ENCODE measurements at regions not wholly inside any gene's neighbourhood (a gene's known extent, or its start where the extent isn't known, plus 50 kb on each side); places are given as distances from the start of the nearest gene placed in this dataset.
"Not testable (repeated sequence)": the region's sequence is repeated elsewhere in the genome, so short reads cannot be mapped to it uniquely, and the experiment has no call there.

DNA sequence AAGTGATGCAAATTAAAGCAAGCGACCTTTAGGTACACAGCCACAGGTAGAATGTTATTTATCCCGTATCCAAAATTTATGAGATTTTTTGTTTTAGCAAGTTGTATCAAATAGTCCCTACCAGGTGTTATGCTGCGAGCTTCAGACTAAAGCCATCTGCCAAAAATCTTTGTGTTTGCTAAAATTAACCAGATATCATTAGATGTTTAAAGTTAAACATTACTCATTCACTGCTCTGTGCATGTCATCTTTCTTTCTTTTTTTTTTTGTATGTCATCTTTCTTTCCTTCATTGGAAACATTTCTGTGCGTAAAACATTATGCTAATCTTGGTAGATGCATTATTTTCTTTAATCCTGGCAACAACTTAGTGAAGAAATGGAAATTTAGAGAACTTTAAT, 173.1 kb downstream of the FHIP1A start:
- Histone ChIP-seq H3K9me3 (no peaks in the 10 kb centered on the region), H3K4me3 (no peak overlapping the region), H3K27me3 (ENCODE audit: low read depth) (no peaks in the 10 kb centered on the region), H3K36me3 (replicated peaks) (no peaks in the 10 kb centered on the region), H3K4me1 (no peaks in the 10 kb centered on the region)
- no peak for DNase-seq (ENCODE audit: low spot score in 2 of 2)
- in situ Hi-C loops (cut with MboI; ENCODE audit: low sequenced_read_pairs) = no loop called here

GRCh38 chr4:151583157-151583914, 174.4 kb downstream of the FHIP1A start:
- no peaks in the 10 kb centered on the region for H3K9me3 ChIP-seq
- no peak for DNase-seq (ENCODE audit: low spot score in 2 of 2)
- in situ Hi-C loops (cut with MboI; ENCODE audit: low sequenced_read_pairs) = no loop called here

DNA sequence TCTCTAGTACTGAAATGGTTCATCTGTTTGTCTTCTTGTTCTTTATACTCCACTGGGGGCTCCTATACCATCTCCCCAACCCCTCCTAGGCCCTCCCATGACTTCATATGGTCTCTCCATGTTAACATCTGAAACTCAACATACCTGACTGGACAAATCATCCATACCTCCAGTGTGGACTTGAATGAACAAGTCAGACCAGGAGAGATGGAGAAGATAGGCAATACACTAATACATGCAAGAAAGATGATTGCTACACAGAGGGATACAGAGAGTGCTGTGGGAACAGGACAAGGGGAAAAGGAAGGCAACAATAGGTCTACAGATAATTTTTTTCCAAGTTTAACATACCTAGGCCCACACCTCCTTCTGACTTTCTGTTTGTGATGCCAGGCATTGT, 175.1 kb downstream of the FHIP1A start:
- DNase-seq (ENCODE audit: low spot score in 2 of 2) = no peak
- H3K27me3 ChIP-seq (ENCODE audit: low read depth) = no peaks in the 10 kb centered on the region
- H3K36me3 ChIP-seq (replicated peaks) = no peaks in the 10 kb centered on the region
- in situ Hi-C loops (cut with MboI; ENCODE audit: low sequenced_read_pairs) = no loop called here
- H3K9me3 ChIP-seq = no peaks in the 10 kb centered on the region
- no peaks in the 10 kb centered on the region for H3K4me1 ChIP-seq
- no peak overlapping the region for H3K4me3 ChIP-seq

More at GRCh38 chr4:151583157-151583914, 174.4 kb downstream of the FHIP1A start:
- Histone ChIP-seq H3K36me3 (replicated peaks) (no peaks in the 10 kb centered on the region), H3K4me1 (no peaks in the 10 kb centered on the region), H3K4me3 (no peak overlapping the region), H3K27me3 (ENCODE audit: low read depth) (no peaks in the 10 kb centered on the region)

GRCh38 chr4:151595629-151596028, 165.2 kb downstream of the GATB start:
- H3K27me3 ChIP-seq (ENCODE audit: low read depth); DNase-seq (ENCODE audit: low spot score in 2 of 2); H3K9me3 ChIP-seq; H3K4me3 ChIP-seq; H3K36me3 ChIP-seq (replicated peaks); H3K4me1 ChIP-seq; in situ Hi-C loops (cut with MboI; ENCODE audit: low sequenced_read_pairs): not testable (repeated sequence)

- H3K27me3 ChIP-seq (ENCODE audit: low read depth); H3K4me1 ChIP-seq; H3K4me3 ChIP-seq; H3K36me3 ChIP-seq (replicated peaks); in situ Hi-C loops (cut with MboI; ENCODE audit: low sequenced_read_pairs); DNase-seq (ENCODE audit: low spot score in 2 of 2); H3K9me3 ChIP-seq: not testable (repeated sequence)
Measured at GRCh38 chr4:151597691-151598090, 163.1 kb downstream of the GATB start.

DNA sequence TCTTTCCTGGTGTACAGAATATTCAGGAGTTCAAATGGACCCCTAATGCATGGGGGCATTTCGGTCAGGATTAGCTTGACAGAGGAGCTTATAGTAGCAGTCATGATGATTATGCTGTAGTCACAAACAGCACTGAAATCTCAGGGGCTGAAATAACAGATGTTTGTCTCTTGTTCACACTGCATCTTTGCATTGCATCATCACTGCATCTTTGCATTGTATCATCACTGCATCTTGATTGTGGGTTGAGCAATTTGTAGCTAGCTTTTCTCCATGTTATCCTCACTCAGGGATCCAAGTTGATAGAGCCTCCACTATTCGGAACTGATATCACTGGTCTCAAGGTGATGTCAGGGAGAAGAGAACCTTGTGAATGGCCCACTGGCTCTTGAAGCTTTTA, 160.9 kb downstream of the GATB start:
- no peaks in the 10 kb centered on the region for H3K27me3 ChIP-seq (ENCODE audit: low read depth)
- no peaks in the 10 kb centered on the region for H3K4me1 ChIP-seq
- H3K9me3 ChIP-seq = no peaks in the 10 kb centered on the region
- in situ Hi-C loops (cut with MboI; ENCODE audit: low sequenced_read_pairs) = loop anchor here (25.0 kb wide), 1 partner anchor 238 kb away; no protein-coding TSS in a partner anchor
- no peak overlapping the region for H3K4me3 ChIP-seq
- DNase-seq (ENCODE audit: low spot score in 2 of 2) = no peak
- no peaks in the 10 kb centered on the region for H3K36me3 ChIP-seq (replicated peaks)

DNA sequence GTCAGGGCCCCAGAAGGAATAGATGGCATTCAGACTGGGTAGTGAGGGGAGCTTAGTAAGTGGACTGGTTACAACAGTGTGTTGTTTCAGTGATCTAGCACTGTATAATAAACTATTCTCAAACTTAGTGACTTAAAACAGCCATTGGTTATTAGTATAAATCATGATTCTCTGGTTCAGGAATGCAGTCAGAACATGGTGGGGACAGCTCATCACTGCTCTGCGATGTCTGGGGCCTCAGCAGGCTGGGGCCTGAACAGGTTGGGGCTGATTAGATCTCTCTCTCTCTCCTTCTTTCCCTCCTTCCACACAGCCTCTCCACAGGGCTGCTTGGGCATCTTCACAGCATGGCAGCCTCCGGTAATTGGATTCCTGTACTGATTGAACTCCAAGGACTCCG, 160.4 kb downstream of the GATB start:
- H3K4me1 ChIP-seq = no peaks in the 10 kb centered on the region
- DNase-seq (ENCODE audit: low spot score in 2 of 2) = no peak
- H3K9me3 ChIP-seq = no peaks in the 10 kb centered on the region
- in situ Hi-C loops (cut with MboI; ENCODE audit: low sequenced_read_pairs) = loop anchor here (25.0 kb wide), 1 partner anchor 238 kb away; no protein-coding TSS in a partner anchor
- no peaks in the 10 kb centered on the region for H3K36me3 ChIP-seq (replicated peaks)
- no peaks in the 10 kb centered on the region for H3K27me3 ChIP-seq (ENCODE audit: low read depth)
- H3K4me3 ChIP-seq = no peak overlapping the region

GRCh38 chr4:151603377-151603776, 157.4 kb downstream of the GATB start:
- H3K4me1 ChIP-seq = no peaks in the 10 kb centered on the region
- no peaks in the 10 kb centered on the region for H3K36me3 ChIP-seq (replicated peaks)
- no peak for DNase-seq (ENCODE audit: low spot score in 2 of 2)
- H3K9me3 ChIP-seq = no peaks in the 10 kb centered on the region
- no peaks in the 10 kb centered on the region for H3K27me3 ChIP-seq (ENCODE audit: low read depth)
- no peak overlapping the region for H3K4me3 ChIP-seq
- in situ Hi-C loops (cut with MboI; ENCODE audit: low sequenced_read_pairs) = loop anchor here (25.0 kb wide), 1 partner anchor 241 kb away; no protein-coding TSS in a partner anchor

GRCh38 chr4:151604238-151604637, 156.6 kb downstream of the GATB start:
- H3K4me1 ChIP-seq = no peaks in the 10 kb centered on the region
- no peaks in the 10 kb centered on the region for H3K9me3 ChIP-seq
- in situ Hi-C loops (cut with MboI; ENCODE audit: low sequenced_read_pairs) = loop anchor here (25.0 kb wide), 1 partner anchor 242 kb away; no protein-coding TSS in a partner anchor
- DNase-seq (ENCODE audit: low spot score in 2 of 2) = peak in 1 of 2 experiments; percentile 32
- H3K27me3 ChIP-seq (ENCODE audit: low read depth) = no peaks in the 10 kb centered on the region
- H3K4me3 ChIP-seq = no peak overlapping the region
- no peaks in the 10 kb centered on the region for H3K36me3 ChIP-seq (replicated peaks)

GRCh38 chr4:151605215-151605614, 155.6 kb downstream of the GATB start:
- H3K9me3 ChIP-seq = no peaks in the 10 kb centered on the region

GRCh38 chr4:151606061-151606460, 154.7 kb downstream of the GATB start:
- Histone ChIP-seq H3K9me3 (no peaks in the 10 kb centered on the region), H3K4me1 (no peaks in the 10 kb centered on the region), H3K36me3 (replicated peaks) (no peaks in the 10 kb centered on the region), H3K27me3 (ENCODE audit: low read depth) (no peaks in the 10 kb centered on the region), H3K4me3 (no peak overlapping the region)
- DNase-seq (ENCODE audit: low spot score in 2 of 2) = no peak
- in situ Hi-C loops (cut with MboI; ENCODE audit: low sequenced_read_pairs) = loop anchor here (25.0 kb wide), 1 partner anchor 244 kb away; no protein-coding TSS in a partner anchor

More at GRCh38 chr4:151605215-151605614, 155.6 kb downstream of the GATB start:
- H3K4me3 ChIP-seq = no peak overlapping the region
- no peaks in the 10 kb centered on the region for H3K36me3 ChIP-seq (replicated peaks)
- no peak for DNase-seq (ENCODE audit: low spot score in 2 of 2)
- no peaks in the 10 kb centered on the region for H3K27me3 ChIP-seq (ENCODE audit: low read depth)
- H3K4me1 ChIP-seq = no peaks in the 10 kb centered on the region
- in situ Hi-C loops (cut with MboI; ENCODE audit: low sequenced_read_pairs) = loop anchor here (25.0 kb wide), 1 partner anchor 243 kb away; no protein-coding TSS in a partner anchor

- no peaks in the 10 kb centered on the region for H3K27me3 ChIP-seq (ENCODE audit: low read depth)
- in situ Hi-C loops (cut with MboI; ENCODE audit: low sequenced_read_pairs) = loop anchor here (10.0 to 25.0 kb wide), 2 partner anchors 248 to 495 kb away; no protein-coding TSS in a partner anchor
- H3K9me3 ChIP-seq = no peaks in the 10 kb centered on the region
- no peaks in the 10 kb centered on the region for H3K36me3 ChIP-seq (replicated peaks)
- no peak for DNase-seq (ENCODE audit: low spot score in 2 of 2)
- no peaks in the 10 kb centered on the region for H3K4me1 ChIP-seq
- H3K4me3 ChIP-seq = no peak overlapping the region
Measured at GRCh38 chr4:151610229-151610628, 150.6 kb downstream of the GATB start.

DNA sequence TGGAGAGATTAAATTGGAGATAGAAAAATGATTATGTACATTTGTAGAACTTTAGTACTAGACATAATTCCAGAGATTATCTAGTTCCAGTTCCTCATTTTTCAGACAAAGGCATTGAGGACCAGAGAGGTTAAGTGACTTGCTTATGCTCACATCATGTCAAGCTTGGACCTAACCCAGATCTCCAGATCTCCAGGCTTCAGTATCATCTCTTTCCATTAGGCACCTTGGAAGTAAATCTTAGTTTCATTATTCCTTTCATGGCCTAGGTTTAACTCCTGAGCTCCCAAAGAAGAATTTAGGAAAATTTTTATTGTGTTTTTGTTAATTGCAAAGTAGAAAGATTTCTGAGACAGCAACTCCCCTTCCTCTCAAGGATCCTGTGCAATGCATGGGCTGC, 148.8 kb downstream of the GATB start:
- no peaks in the 10 kb centered on the region for H3K4me1 ChIP-seq
- no peaks in the 10 kb centered on the region for H3K36me3 ChIP-seq (replicated peaks)
- no peak for DNase-seq (ENCODE audit: low spot score in 2 of 2)
- no peaks in the 10 kb centered on the region for H3K27me3 ChIP-seq (ENCODE audit: low read depth)
- H3K9me3 ChIP-seq = no peaks in the 10 kb centered on the region
- no peak overlapping the region for H3K4me3 ChIP-seq
- in situ Hi-C loops (cut with MboI; ENCODE audit: low sequenced_read_pairs) = loop anchor here (10.0 to 25.0 kb wide), 2 partner anchors 250 to 497 kb away; no protein-coding TSS in a partner anchor

GRCh38 chr4:151613290-151613689, 147.5 kb downstream of the GATB start:
- DNase-seq (ENCODE audit: low spot score in 2 of 2) = no peak
- no peaks in the 10 kb centered on the region for H3K4me1 ChIP-seq
- no peaks in the 10 kb centered on the region for H3K9me3 ChIP-seq
- H3K27me3 ChIP-seq (ENCODE audit: low read depth) = no peaks in the 10 kb centered on the region
- in situ Hi-C loops (cut with MboI; ENCODE audit: low sequenced_read_pairs) = loop anchor here (10.0 to 25.0 kb wide), 2 partner anchors 251 to 498 kb away; no protein-coding TSS in a partner anchor
- no peaks in the 10 kb centered on the region for H3K36me3 ChIP-seq (replicated peaks)
- no peak overlapping the region for H3K4me3 ChIP-seq
